GM12864 (cell line): ENCODE measurements at regions not wholly inside any gene's neighbourhood (a gene's known extent, or its start where the extent isn't known, plus 50 kb on each side); places are given as distances from the start of the nearest gene placed in this dataset.
"Not testable (repeated sequence)": the region's sequence is repeated elsewhere in the genome, so short reads cannot be mapped to it uniquely, and the experiment has no call there.

Experiments
- DNase-seq: peaks from one replicate; pipeline ENCODE4 v3.0.0-alpha.2; 2011; ENCODE audit warnings: low read depth
- H3K4me3 ChIP-seq: 2 replicates; pipeline ENCODE4 v1.5.1; 2011; ENCODE audit warnings: mild to moderate bottlenecking, low read depth, low read length, control low read depth
- CTCF ChIP-seq: IDR thresholded peaks from 2 replicates; pipeline ENCODE4 v1.5.1; 2011; ENCODE audit warnings: low read depth, mild to moderate bottlenecking, moderate library complexity, low read length, control low read depth, inconsistent platforms; ENCODE audit errors: missing control alignments

GRCh38 chr20:12941025-12941424 is 67.7 kb upstream of the SPTLC3 start:
- DNase-seq: no peak
- no peak overlapping the region for H3K4me3 ChIP-seq
- TF ChIP-seq CTCF: no peak

- no peak overlapping the region for H3K4me3 ChIP-seq
- DNase-seq: no peak
- TF ChIP-seq CTCF: no peak
These were observed 66.6 kb upstream of the SPTLC3 start for GRCh38 chr20:12942123-12942522.

- TF ChIP-seq CTCF: no peak
These were observed 62.0 kb upstream of the SPTLC3 start for GRCh38 chr20:12946789-12947188.

DNA sequence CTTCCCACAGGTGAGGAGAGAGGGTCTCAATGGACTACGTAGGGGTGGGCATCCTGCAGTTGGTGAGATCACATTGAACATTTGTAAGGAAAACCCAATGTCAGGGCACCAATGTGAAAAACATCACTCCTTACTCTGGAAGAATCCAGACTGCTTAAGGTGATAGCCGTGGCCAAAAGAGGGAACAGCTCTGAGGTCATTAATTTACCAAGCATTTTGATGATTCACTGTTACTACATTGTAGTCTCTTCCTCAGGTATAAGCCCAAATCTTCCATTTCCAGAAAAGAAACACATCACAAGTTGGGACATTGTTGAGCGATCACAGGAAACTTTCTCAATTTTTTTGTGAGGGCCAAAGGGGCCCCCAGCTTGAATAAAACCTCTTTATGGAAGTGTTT is 61.1 kb upstream of the SPTLC3 start:
- no peak for TF ChIP-seq CTCF
- no peak overlapping the region for H3K4me3 ChIP-seq
- no peak for DNase-seq

More at GRCh38 chr20:12946789-12947188, 62.0 kb upstream of the SPTLC3 start:
- H3K4me3 ChIP-seq: no peak overlapping the region
- no peak for DNase-seq

GRCh38 chr20:12949429-12949980 is 59.3 kb upstream of the SPTLC3 start:
- no peak overlapping the region for H3K4me3 ChIP-seq
- TF ChIP-seq CTCF: no peak
- no peak for DNase-seq

DNA sequence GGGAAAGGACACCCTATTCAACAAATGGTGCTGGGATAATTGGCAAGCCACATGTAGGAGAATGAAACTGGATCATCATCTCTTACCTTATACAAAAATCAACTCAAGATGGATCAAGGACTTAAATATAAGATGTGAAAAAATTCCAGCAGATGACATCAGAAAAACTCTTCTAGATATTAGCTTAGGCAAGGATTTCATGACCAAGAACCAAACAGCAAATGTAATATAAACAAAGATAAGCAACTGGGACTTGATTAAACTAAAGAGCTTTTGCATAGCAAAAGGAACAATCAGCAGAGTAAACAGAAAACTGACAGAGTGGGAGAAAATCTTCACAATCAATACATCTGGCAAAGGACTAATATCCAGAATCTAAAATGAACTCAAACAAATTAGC is 54.5 kb upstream of the SPTLC3 start:
- not testable (repeated sequence) for DNase-seq, H3K4me3 ChIP-seq

- no peak overlapping the region for H3K4me3 ChIP-seq
- no peak for TF ChIP-seq CTCF
- DNase-seq: no peak
These were observed 53.2 kb upstream of the SPTLC3 start for GRCh38 chr20:12955611-12956010.
